GM21526 (cell line): ENCODE measurements at regions not wholly inside any gene's neighbourhood (a gene's known extent, or its start where the extent isn't known, plus 50 kb on each side); places are given as distances from the start of the nearest gene placed in this dataset.
"Not testable (repeated sequence)": the region's sequence is repeated elsewhere in the genome, so short reads cannot be mapped to it uniquely, and the experiment has no call there.

Source experiments
- ATAC-seq: cut with Tn5 transposase; IDR thresholded peaks from one replicate; pipeline ENCODE4 v1.9.1; 2021; ENCODE audit warnings: moderate library complexity; ENCODE audit not compliant: unreplicated experiment, low FRiP score

DNA sequence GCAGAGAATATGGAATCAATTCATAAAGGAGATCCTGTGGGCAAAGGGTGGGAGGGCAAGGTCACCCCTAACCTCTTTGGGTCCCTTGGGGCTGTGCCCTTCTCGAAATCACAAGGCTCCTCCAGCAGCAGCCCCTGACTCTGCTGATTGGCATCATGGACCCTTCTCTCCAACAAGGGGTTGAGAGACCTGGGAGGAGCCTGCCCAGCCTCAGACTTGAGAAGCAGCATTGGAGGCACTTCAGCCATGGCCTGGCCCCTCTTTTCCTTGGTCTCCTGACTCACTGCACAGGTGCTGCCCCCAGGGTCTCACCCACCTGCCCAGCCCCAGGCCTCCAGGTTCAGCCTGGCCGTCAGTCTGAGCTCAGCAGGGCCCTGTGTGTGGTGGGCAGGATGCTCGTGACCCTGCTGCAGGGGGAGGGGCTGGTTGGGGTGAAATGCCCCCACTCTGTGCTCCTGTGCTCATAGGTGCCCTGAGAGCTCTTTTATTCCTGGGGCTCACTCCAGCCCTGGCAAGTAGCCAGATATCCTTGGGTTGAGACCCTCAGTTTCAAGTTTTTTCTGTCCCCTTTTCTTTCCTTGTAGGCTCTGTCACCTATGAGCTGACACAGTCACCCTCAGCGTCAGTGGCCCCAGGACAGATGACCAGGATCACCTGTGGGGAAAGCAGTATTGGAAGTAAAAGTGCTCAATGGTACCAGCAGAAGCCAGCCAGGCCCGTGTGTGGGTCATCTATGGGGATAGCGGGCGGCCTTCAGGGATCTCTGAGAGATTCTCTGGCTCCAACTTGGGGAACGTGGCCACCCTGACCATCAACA lies 110.8 kb downstream of the GGTLC2 start:
- no peak for ATAC-seq

DNA sequence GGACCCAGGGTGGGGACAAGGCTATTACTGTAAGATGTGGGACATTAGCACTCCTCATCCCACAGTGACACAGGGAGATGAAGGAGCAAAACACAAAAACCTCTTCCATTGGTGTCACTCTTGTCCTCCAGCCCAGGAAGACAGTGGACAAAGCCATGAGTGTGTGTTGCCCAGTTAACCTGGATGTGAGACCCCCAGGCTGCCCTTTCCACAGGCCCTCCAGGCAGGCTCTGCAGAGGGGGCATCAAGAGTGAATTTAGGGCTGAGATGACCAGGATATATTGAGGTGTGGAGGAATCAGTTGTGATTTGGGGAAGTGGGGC lies 111.3 kb downstream of the GGTLC2 start:
- ATAC-seq, result no peak

DNA sequence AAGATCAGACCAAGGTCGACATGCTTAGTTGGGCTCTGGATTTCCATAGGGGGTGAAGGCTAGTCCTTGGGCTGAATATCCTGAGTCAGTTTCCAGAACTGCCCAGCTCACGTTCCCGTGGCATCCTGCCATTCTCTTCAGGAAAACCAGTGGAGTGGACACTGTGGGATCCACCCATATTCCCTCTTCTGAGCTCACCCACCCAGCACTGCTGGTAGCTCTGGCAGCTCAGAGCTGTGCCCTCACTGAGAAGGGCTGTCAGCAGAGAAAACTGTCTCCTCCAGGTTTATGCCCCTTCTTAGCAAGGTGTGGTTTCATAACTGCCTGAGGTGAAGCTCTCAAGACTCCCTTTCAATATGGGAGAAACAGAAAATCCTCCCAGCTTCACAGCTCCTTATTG lies 111.7 kb downstream of the GGTLC2 start:
- ATAC-seq, result no peak

DNA sequence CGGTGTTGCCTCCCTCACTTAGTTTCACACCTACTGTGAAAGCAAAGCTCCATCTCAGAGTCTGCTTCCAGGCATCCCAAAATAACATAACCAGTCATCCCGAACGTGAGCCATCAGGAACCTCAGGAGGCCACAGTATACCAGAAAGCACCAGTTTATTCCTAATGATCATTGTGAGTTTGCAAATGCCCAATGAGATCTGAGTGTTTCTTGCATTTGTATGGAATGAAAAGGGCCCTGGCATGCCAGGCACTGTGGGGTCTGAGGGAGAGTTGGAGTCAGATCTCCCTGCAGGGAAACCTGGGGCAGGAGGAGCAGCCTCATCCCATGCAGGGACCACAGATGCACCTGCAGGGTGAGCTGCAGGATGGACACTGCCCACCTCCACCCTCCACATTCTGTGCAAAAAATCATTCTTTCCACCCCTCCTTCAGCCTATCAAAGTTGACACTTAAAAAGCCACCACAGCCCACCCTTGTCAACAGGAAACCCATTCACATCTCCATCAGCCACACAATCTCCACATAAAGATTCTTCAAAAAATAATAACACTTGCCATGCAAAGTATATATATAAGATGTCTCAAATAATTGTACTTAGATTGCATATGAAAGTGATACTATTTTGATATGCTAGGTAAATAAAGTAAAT lies 112.3 kb downstream of the GGTLC2 start:
- not testable (repeated sequence) for ATAC-seq

DNA sequence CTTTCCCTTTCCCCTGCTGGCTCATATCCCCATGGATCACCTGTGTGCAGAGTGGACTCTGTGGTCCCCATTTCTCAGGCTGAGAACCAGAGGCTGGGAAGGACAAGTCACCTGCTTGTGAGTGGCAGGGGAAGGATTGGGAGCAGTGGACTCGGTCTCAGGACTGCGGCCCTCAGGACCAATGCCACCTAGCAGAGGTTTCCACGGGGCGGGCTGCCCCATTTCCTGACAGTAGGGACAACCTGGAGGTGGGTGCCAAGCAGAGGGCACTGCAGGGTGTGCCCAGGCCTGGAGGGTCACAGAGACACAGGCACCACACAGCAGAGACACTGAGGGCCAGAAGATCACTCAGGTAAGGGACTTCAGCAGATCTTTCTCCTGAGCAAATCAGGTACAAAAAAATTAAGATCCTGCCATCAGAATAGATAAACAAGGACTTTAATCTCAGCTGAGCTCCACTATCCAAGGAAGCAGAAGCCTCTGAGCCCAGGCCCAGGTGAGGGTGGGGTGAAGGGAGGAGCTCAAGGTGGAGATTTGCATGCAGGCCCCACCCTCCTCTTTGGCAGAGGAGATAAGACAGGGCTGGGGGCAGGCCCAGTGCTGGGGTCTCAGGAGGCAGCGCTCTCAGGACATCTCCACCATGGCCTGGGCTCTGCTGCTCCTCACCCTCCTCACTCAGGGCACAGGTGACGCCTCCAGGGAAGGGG lies 113.8 kb downstream of the GGTLC2 start:
- not testable (repeated sequence) for ATAC-seq

DNA sequence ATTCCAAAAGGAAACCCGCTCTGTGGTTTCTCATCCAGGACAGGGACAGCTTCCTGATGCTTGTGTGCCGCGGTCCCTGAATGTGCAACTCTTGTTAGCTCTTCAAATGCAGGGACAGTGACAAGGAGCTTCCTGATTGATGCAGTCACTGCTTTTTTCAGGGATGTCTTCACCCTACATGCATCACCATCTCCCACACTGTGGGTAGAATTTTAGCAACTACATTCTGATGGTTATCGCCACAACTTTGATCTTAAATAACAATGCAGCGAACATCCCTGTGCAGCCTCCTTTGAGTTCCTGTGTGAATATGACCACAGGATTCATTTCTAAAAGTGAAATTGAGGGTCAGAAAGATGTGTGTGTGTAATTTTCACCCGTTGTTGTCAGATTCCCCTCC lies 115.0 kb downstream of the GGTLC2 start:
- no peak for ATAC-seq

DNA sequence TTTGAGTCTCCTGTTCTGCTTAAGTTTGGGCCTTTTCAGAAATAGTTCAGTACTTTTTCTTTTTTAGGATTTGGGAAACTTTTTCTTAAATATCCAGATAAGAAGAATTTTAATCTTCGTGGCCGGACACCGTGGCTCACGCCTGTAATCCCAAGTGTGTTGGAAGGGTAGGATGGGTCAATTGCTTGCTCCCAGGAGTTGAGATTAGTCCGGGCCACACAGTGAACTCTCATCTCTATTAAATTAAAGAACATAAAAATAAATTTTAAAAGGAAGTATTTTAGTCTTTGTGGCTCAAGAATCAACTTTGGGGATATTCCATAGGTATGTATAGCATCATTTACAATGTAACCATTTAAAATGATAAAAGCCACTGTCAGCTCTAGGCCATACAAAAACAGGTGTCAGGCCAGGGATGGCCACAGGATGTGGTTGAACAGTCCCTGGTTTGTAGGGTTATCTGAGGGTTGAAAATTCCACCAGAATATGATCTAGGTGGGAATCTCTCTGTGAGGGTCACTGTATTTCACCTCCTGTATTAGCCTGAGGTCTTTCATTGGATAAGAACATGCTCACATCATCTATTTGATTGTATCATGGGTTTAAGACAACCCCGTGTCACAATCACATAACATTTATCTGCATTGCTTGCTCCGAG lies 115.6 kb downstream of the GGTLC2 start:
- ATAC-seq, result no peak

- ATAC-seq, result no peak
Measured at GRCh38 chr22:22761606-22761962, 117.2 kb downstream of the GGTLC2 start.

DNA sequence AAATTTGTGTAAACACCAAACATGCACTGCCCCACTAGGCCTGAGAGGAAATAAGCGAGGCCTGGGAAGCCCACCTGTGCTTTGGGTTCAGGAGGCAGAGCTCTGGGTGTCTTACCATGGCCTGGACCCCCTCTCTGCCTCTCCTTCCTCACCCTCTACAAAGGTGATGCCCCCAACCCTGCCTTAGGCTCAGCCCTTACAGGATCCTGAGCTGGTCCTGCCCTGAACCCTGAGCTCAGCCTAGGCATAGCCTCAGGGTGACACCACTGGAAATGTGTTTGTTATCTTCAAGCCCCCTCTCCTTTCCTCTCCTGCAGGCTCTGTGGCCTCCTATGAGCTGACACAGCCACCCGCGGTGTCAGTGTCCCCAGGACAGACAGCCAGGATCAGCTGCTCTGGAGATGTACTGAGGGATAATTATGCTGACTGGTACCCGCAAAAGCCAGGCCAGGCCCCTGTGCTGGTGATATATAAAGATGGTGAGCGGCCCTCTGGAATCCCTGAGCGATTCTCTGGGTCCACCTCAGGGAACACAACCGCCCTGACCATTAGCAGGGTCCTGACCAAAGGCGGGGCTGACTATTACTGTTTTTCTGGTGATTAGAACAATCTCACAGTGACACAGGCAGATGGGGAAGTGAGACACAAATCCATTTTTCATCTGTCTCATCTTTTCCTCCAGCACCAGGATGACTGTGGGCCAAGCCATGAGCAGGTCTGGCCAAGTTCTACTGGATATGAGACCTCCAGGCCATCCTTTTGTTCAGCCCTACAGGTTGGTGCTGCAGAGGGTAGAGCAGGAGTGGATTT lies 117.8 kb downstream of the GGTLC2 start:
- ATAC-seq, result no peak

- ATAC-seq, result no peak
Measured at GRCh38 chr22:22763512-22763911, 119.1 kb downstream of the GGTLC2 start.

GRCh38 chr22:22764085-22764484 lies 119.7 kb downstream of the GGTLC2 start:
- no peak for ATAC-seq

GRCh38 chr22:22767876-22768602 lies 119.6 kb upstream of the IGLL5 start:
- ATAC-seq, result no peak

- no peak for ATAC-seq
Measured at GRCh38 chr22:22768885-22769284, 118.7 kb upstream of the IGLL5 start.

- ATAC-seq, result no peak
Measured at GRCh38 chr22:22769434-22770279, 118.0 kb upstream of the IGLL5 start.

DNA sequence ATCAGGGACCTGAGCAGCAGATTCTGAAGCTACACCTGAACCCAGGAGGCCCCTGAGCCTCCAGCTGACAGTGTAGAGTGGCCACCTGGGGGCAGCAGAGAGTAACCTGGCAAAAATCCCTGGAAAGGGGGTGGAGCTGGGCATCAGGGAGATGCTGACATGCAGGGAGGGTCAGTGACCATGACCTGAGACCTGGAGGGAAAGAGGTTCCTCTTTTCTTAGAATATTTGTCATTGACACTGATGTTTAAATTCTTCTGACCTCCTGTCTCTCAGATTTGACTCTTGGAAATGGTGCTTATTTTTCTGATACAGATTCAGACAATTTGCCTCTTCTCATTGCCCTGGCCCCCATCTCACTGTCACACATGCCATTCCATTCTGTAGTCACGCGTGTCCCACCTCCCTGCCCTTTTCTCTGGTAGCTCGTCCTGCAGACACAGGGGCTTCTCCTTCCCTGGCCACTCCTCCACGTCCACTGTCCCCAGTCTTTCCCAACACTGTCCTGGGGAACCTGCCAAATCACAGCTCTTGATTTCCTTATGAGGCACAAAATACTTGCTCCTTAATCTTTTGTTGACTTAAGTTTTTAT lies 117.2 kb upstream of the IGLL5 start:
- ATAC-seq, result no peak

DNA sequence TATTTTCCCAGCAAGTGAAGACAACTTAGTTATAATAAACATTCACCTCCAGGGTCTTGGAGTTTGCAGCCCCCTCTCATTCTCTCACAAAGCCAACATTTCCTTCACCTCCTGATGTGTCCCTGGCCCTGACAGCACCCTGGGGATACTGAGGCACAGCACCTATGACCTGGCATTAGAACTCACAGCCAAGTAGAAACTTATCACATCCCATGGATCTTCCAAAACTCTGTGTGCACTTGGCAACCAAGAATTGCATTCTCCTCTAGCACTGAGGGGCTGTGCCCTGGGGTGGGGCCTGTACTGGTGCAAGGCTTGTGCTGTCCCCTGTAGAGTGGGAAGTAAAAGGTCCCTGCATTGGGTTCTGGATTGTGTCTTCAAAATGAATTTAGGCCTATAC lies 116.7 kb upstream of the IGLL5 start:
- ATAC-seq, result no peak

GRCh38 chr22:22771696-22772377 lies 115.8 kb upstream of the IGLL5 start:
- no peak for ATAC-seq

DNA sequence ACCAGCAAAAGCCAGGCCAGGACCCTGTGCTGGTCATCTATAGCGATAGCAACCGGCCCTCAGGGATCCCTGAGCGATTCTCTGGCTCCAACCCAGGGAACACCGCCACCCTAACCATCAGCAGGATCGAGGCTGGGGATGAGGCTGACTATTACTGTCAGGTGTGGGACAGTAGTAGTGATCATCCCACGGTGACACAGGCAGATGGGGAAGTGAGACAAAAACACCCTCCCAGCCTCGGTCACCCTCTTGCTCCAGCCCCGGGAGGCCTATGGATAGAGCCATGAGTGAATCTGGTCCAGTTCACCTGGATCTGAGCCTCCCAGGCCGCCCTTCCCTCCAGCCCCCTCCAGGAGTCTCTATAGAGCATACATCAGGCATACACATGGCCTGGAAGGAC lies 115.2 kb upstream of the IGLL5 start:
- ATAC-seq, result no peak
